Right lobe of liver (tissue), 4 donors: ENCODE measurements at regions not wholly inside any gene's neighbourhood (a gene's known extent, or its start where the extent isn't known, plus 50 kb on each side); places are given as distances from the start of the nearest gene placed in this dataset.

Source experiments
- CTCF ChIP-seq, 4 donors: fragments of 200-600 bp in 3 of 4; fragments of 450-650 bp in 1 of 4; IDR thresholded peaks; one replicate each; pipeline versions ENCODE4 v1.5.1 to v1.8.0; 2016 to 2022; ENCODE audit warnings: antibody characterized with exemption in 4 of 4, mild to moderate bottlenecking in 2 of 4
- POLR2A ChIP-seq: fragments of 450-650 bp; IDR thresholded peaks from one replicate; pipeline ENCODE4 v1.6.1; 2017; ENCODE audit warnings: antibody characterized with exemption, mild to moderate bottlenecking
- donor health status: DM: no; HTN: no; CAD: no.
- donor health status: DM: no; HTN: no; CAD: no.
- donor health status: DM: no; HTN: yes; CAD: no.

GRCh38 chr21:28402616-28402989 lies 590.1 kb downstream of the LTN1 start:
- TF ChIP-seq POLR2A (no peak), CTCF (IDR thresholded peaks at IDR 0.05) (no peak)
